Peyer's patch (tissue), 4 donors: ENCODE measurements at regions not wholly inside any gene's neighbourhood (a gene's known extent, or its start where the extent isn't known, plus 50 kb on each side); places are given as distances from the start of the nearest gene placed in this dataset.

Experiments
- DNase-seq, 3 donors: peaks; one replicate each; pipeline ENCODE4 v3.0.0-alpha.2; 2017 to 2019
- H3K27ac ChIP-seq, 4 donors: fragments of 200-600 bp; sonication (generic); one replicate each; pipeline ENCODE4 v1.5.1; 2016 to 2019
- H3K27me3 ChIP-seq, 2 donors: fragments of 200-600 bp; sonication (generic); one replicate each; pipeline ENCODE4 v1.5.1; 2019
- H3K36me3 ChIP-seq, 3 donors: fragments of 200-600 bp; sonication (generic); one replicate each; pipeline ENCODE4 v1.5.1; 2016 to 2019
- H3K4me1 ChIP-seq, 4 donors: fragments of 200-600 bp; sonication (generic); one replicate each; pipeline ENCODE4 v1.5.1; 2016 to 2019
- H3K4me3 ChIP-seq, 4 donors: fragments of 200-600 bp; sonication (generic); 1 replicate in 3 of 4; 2 replicates in 1 of 4; pipeline ENCODE4 v1.5.1; 2016 to 2019; ENCODE audit warnings: mild to moderate bottlenecking in 1 of 4
- H3K9me3 ChIP-seq, 4 donors: fragments of 200-600 bp; sonication (generic); one replicate each; pipeline ENCODE4 v1.5.1; 2016 to 2019; ENCODE audit warnings: mild to moderate bottlenecking in 1 of 4
- POLR2A ChIP-seq, 2 donors: fragments of 450-650 bp; IDR thresholded peaks; one replicate each; pipeline ENCODE4 v1.5.1; 2017; ENCODE audit warnings: antibody characterized with exemption in 2 of 2, mild to moderate bottlenecking in 2 of 2, moderate library complexity in 2 of 2
- TF ChIP-seq, protein P1 (sequence below), 6 experiments: fragments of 450-650 bp in 4 of 6; fragments of 200-600 bp in 2 of 6; sonication (generic) in 1 of 6; IDR thresholded peaks; one replicate each; pipeline ENCODE4 v1.5.1; 2017 to 2019; ENCODE audit warnings: antibody characterized with exemption in 6 of 6, mild to moderate bottlenecking in 3 of 6, moderate library complexity in 1 of 6

DNA sequence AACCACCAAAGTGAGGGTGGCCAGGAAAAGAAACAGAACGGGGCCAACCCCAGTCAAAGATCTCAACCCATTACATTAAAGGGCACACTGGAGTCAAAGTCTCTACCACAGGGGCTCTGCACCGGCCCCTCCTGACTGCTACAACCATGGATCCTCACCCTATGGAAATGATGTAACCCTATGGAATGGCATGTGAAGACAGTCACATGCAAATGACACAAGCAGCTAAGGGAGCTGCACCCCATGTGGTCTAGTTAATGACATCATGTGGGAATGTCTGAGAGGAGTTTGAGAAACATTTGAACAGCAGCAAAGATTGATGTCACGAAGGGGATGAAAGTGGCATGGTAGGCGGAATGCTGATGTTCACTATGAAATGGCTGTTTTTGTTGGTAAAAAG lies 298.2 kb upstream of the SLCO3A1 start:
- H3K4me1 ChIP-seq, result no peaks in the 10 kb centered on the region
- no peaks in the 10 kb centered on the region for H3K27me3 ChIP-seq
- no peaks in the 10 kb centered on the region for H3K36me3 ChIP-seq
- no peak overlapping the region for H3K4me3 ChIP-seq
- no peak overlapping the region for H3K27ac ChIP-seq
- no peak for DNase-seq
- TF ChIP-seq, protein P1, sequence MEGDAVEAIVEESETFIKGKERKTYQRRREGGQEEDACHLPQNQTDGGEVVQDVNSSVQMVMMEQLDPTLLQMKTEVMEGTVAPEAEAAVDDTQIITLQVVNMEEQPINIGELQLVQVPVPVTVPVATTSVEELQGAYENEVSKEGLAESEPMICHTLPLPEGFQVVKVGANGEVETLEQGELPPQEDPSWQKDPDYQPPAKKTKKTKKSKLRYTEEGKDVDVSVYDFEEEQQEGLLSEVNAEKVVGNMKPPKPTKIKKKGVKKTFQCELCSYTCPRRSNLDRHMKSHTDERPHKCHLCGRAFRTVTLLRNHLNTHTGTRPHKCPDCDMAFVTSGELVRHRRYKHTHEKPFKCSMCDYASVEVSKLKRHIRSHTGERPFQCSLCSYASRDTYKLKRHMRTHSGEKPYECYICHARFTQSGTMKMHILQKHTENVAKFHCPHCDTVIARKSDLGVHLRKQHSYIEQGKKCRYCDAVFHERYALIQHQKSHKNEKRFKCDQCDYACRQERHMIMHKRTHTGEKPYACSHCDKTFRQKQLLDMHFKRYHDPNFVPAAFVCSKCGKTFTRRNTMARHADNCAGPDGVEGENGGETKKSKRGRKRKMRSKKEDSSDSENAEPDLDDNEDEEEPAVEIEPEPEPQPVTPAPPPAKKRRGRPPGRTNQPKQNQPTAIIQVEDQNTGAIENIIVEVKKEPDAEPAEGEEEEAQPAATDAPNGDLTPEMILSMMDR (IDR thresholded peaks at IDR 0.05), result no peak
- H3K9me3 ChIP-seq, result no peaks in the 10 kb centered on the region

DNA sequence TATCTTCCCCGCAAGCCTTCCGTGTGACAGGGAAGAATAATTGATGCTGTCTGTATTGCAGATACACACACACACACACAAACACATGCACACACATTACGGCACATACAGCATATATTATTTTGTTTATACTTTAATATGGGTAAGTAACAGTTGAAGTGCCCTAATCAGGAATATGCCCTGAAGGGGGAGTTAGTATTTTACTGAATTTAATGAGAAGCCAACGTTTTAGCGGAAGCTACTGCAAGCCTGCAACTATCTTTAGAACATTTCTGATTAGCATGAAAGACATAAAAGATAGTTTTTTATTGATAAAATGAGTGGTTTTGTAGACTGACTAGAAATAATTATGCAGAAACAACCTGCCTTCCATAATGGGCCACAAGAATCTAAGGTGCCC lies 296.6 kb upstream of the SLCO3A1 start:
- Histone ChIP-seq H3K4me1 (no peaks in the 10 kb centered on the region), H3K4me3 (no peak overlapping the region), H3K9me3 (no peaks in the 10 kb centered on the region), H3K36me3 (no peaks in the 10 kb centered on the region), H3K27ac (no peak overlapping the region), H3K27me3 (no peaks in the 10 kb centered on the region)
- DNase-seq, result no peak
- TF ChIP-seq, protein P1 (IDR thresholded peaks at IDR 0.05), result no peak
- TF ChIP-seq POLR2A (IDR thresholded peaks at IDR 0.05), result no peak

DNA sequence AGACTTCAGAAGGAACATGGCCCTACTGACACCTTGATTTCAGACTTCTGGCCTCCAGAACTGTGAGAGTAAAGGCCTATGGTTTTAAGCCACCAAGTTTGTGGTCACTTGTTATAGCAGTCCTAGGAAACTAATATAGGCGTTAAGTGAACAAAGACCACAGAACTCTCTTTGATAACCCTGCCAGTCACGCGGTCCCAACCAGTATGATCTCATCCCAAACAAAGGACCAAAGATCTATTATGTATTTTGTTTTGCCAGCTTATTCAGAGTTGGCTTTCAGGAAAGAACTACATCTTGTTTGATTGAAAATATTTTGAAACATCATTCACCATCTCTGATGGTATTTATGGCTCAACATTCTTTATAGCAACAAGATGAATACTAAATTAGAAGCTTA lies 294.4 kb upstream of the SLCO3A1 start:
- Histone ChIP-seq H3K9me3 (no peaks in the 10 kb centered on the region), H3K27ac (no peak overlapping the region), H3K4me1 (no peaks in the 10 kb centered on the region), H3K27me3 (no peaks in the 10 kb centered on the region), H3K36me3 (no peaks in the 10 kb centered on the region), H3K4me3 (no peak overlapping the region)
- no peak for TF ChIP-seq POLR2A (IDR thresholded peaks at IDR 0.05)
- TF ChIP-seq, protein P1 (IDR thresholded peaks at IDR 0.05), result no peak
- DNase-seq, result no peak

DNA sequence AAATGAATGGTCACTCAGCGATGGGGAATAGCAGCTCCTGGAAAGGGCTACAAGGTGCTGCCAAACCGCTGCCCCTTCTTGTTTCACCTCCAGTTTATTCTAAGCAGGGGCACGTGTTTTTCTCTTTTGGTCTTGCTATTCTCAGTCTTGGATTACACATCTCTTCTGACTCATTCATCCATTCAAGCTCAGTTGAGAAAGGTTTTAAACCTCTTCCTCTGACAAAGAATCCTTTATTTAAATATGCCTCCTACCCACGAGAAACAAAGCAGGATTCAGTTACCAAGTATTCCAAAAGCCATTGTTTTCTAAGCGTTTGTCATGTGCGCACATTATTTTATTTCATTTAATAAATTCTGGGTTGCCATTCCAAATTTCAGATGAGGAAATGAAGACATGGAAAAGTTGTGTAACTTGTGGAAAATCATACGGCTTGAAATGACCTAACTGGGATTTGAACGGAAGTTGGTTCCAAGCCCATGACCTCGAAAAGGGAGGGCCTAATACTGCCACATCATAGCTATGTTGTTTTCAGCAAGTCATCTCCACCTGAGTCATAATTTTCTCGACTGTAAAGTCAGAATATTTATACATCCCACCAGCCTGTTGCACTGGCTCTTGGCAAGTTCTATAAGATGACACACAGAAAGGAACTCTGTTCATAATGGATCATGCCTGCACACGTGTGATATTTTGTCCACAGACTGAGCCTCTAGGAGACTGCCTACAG lies 292.0 kb upstream of the SLCO3A1 start:
- H3K4me1 ChIP-seq, result no peaks in the 10 kb centered on the region
- H3K9me3 ChIP-seq, result no peaks in the 10 kb centered on the region
- no peak for DNase-seq
- H3K36me3 ChIP-seq, result no peaks in the 10 kb centered on the region
- H3K27ac ChIP-seq, result peak overlapping the region in 1 of 4 donors; percentile 30
- no peaks in the 10 kb centered on the region for H3K27me3 ChIP-seq
- H3K4me3 ChIP-seq, result no peak overlapping the region
- TF ChIP-seq, protein P1 (IDR thresholded peaks at IDR 0.05), result no peak
- TF ChIP-seq POLR2A (IDR thresholded peaks at IDR 0.05), result no peak

DNA sequence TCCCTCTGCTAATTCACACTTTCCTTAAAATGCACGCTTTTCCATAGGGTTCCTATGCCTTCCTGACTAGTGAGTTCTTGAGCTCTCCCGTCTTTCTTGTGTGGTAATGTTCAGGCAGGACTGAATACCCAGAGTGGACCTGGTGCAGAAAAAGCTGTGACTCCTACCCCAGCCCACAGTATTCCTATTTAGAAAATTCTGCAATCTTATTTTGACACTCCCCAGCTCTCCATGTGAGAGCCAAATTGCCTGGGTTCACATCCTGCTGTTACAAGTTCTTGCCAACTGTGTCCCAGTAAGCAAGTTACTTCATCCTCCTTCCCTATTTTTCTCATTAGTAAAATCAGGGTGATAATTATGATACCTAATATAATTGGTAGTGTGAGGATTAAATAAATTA lies 290.8 kb upstream of the SLCO3A1 start:
- Histone ChIP-seq H3K4me3 (no peak overlapping the region), H3K36me3 (no peaks in the 10 kb centered on the region), H3K27ac (no peak overlapping the region), H3K27me3 (no peaks in the 10 kb centered on the region), H3K9me3 (no peaks in the 10 kb centered on the region), H3K4me1 (no peaks in the 10 kb centered on the region)
- TF ChIP-seq, protein P1 (IDR thresholded peaks at IDR 0.05), result no peak
- no peak for TF ChIP-seq POLR2A (IDR thresholded peaks at IDR 0.05)
- no peak for DNase-seq

DNA sequence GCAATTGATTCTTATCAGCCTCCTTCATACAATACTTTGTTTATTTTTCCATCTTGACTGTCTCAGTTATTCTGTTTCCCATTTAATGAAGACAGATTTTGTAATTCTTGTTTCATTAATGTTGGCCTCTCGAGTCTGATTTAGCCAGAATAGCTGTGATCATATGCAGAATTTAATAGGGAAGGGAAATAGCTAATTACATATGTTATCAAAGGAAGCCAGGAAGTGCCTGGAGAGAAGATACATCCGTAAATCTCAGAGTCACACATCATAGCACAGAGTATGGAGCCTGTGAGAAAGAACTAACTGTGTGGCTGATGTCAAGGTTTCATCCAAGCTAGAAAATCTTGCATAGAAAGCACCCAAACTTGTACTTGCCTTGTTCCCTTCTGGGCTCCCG lies 288.9 kb upstream of the SLCO3A1 start:
- no peak for DNase-seq
- TF ChIP-seq, protein P1 (IDR thresholded peaks at IDR 0.05), result no peak
- no peak for TF ChIP-seq POLR2A (IDR thresholded peaks at IDR 0.05)
- no peaks in the 10 kb centered on the region for H3K36me3 ChIP-seq
- H3K27ac ChIP-seq, result no peak overlapping the region
- H3K4me3 ChIP-seq, result no peak overlapping the region
- H3K4me1 ChIP-seq, result no peaks in the 10 kb centered on the region
- no peaks in the 10 kb centered on the region for H3K27me3 ChIP-seq
- no peaks in the 10 kb centered on the region for H3K9me3 ChIP-seq
